GM18511 (cell line): ENCODE measurements at regions not wholly inside any gene's neighbourhood (a gene's known extent, or its start where the extent isn't known, plus 50 kb on each side); places are given as distances from the start of the nearest gene placed in this dataset.

ENCODE experiments used
- ATAC-seq: cut with Tn5 transposase; IDR thresholded peaks from one replicate; pipeline ENCODE4 v1.9.1; 2021; ENCODE audit warnings: mild to moderate bottlenecking, moderate library complexity; ENCODE audit not compliant: unreplicated experiment

GRCh38 chr2:106706283-106706682 lies 179.7 kb downstream of the ST6GAL2 start:
- ATAC-seq: no peak

- ATAC-seq: no peak
These were observed 177.8 kb downstream of the ST6GAL2 start for GRCh38 chr2:106708209-106708608.

- ATAC-seq: no peak
These were observed 176.7 kb downstream of the ST6GAL2 start for GRCh38 chr2:106709229-106709628.

GRCh38 chr2:106719222-106719621 lies 166.7 kb downstream of the ST6GAL2 start:
- no peak for ATAC-seq

GRCh38 chr2:106720026-106720425 lies 165.9 kb downstream of the ST6GAL2 start:
- no peak for ATAC-seq

- no peak for ATAC-seq
These were observed 161.6 kb downstream of the ST6GAL2 start for GRCh38 chr2:106724301-106724794.

GRCh38 chr2:106734165-106734564 lies 151.8 kb downstream of the ST6GAL2 start:
- no peak for ATAC-seq

GRCh38 chr2:106735807-106736206 lies 150.2 kb downstream of the ST6GAL2 start:
- ATAC-seq: no peak

GRCh38 chr2:106736221-106736620 lies 149.7 kb downstream of the ST6GAL2 start:
- no peak for ATAC-seq

- ATAC-seq: no peak
These were observed 140.5 kb downstream of the ST6GAL2 start for GRCh38 chr2:106745468-106745867.

- no peak for ATAC-seq
These were observed 136.1 kb downstream of the ST6GAL2 start for GRCh38 chr2:106749823-106750222.
